HepG2 (cell line): ENCODE measurements at regions not wholly inside any gene's neighbourhood (a gene's known extent, or its start where the extent isn't known, plus 50 kb on each side); places are given as distances from the start of the nearest gene placed in this dataset.

Experiments used
- ARID4A ChIP-seq: sonication (generic); formaldehyde crosslinking; IDR thresholded peaks from 2 replicates; pipeline ENCODE4 v1.5.0; 2020; ENCODE audit warnings: mild to moderate bottlenecking, missing genetic modification reagents, borderline replicate concordance
- ATF5 ChIP-seq: sonication (generic); formaldehyde crosslinking; IDR thresholded peaks from 2 replicates; pipeline ENCODE4 v1.4.0; 2020; ENCODE audit warnings: mild to moderate bottlenecking, low read depth, missing genetic modification reagents
- CBX5 ChIP-seq: sonication (generic); formaldehyde crosslinking; IDR thresholded peaks from 2 replicates; pipeline ENCODE4 v1.4.0; 2020; ENCODE audit warnings: missing genetic modification reagents, borderline replicate concordance
- CCDC6 ChIP-seq: sonication (generic); formaldehyde crosslinking; IDR thresholded peaks from 2 replicates; pipeline ENCODE4 v1.8.1; 2022; ENCODE audit warnings: mild to moderate bottlenecking, missing genetic modification reagents, moderate library complexity
- FLYWCH1 ChIP-seq: sonication (generic); formaldehyde crosslinking; IDR thresholded peaks from 2 replicates; pipeline ENCODE4 v1.8.1; 2023; ENCODE audit warnings: mild to moderate bottlenecking, missing genetic modification reagents
- RFXAP ChIP-seq: sonication (generic); formaldehyde crosslinking; IDR thresholded peaks from 2 replicates; pipeline ENCODE4 v1.4.0; 2020; ENCODE audit warnings: missing genetic modification reagents, borderline replicate concordance
- ZFYVE20 ChIP-seq: sonication (generic); formaldehyde crosslinking; IDR thresholded peaks from 2 replicates; pipeline ENCODE4 v1.8.0; 2023; ENCODE audit warnings: low read depth, mild to moderate bottlenecking, moderate library complexity, missing genetic modification reagents, borderline replicate concordance
- ZMYM2 ChIP-seq: sonication (generic); formaldehyde crosslinking; IDR thresholded peaks from 2 replicates; pipeline ENCODE4 v1.8.0; 2022; ENCODE audit warnings: mild to moderate bottlenecking, missing genetic modification reagents
- ZNF34 ChIP-seq: sonication (generic); formaldehyde crosslinking; IDR thresholded peaks from 2 replicates; pipeline ENCODE4 v1.4.0; 2020; ENCODE audit warnings: mild to moderate bottlenecking, missing genetic modification reagents, borderline replicate concordance
- ZNF414 ChIP-seq: sonication (generic); formaldehyde crosslinking; IDR thresholded peaks from 2 replicates; pipeline ENCODE4 v1.5.0; 2020; ENCODE audit warnings: missing genetic modification reagents
- ZNF460 ChIP-seq: sonication (generic); formaldehyde crosslinking; IDR thresholded peaks from 2 replicates; pipeline ENCODE4 v1.5.1; 2020; ENCODE audit warnings: missing genetic modification reagents, mild to moderate bottlenecking, borderline replicate concordance
- ZNF598 ChIP-seq: sonication (generic); formaldehyde crosslinking; IDR thresholded peaks from 2 replicates; pipeline ENCODE4 v1.5.1; 2020; ENCODE audit warnings: mild to moderate bottlenecking, missing genetic modification reagents, borderline replicate concordance
- ZNF720 ChIP-seq: sonication (generic); formaldehyde crosslinking; IDR thresholded peaks from 2 replicates; pipeline ENCODE4 v1.4.0; 2020; ENCODE audit warnings: missing genetic modification reagents
- TF ChIP-seq, protein P1 (sequence below): sonication (generic); formaldehyde crosslinking; IDR thresholded peaks from 2 replicates; pipeline ENCODE4 v1.4.0; 2020; ENCODE audit warnings: mild to moderate bottlenecking, missing genetic modification reagents
- TF ChIP-seq, protein P2 (sequence below): sonication (generic); formaldehyde crosslinking; IDR thresholded peaks from 2 replicates; pipeline ENCODE4 v1.8.0; 2022; ENCODE audit warnings: mild to moderate bottlenecking, missing genetic modification reagents, moderate library complexity
- TF ChIP-seq, protein P3 (sequence below): sonication (generic); formaldehyde crosslinking; IDR thresholded peaks from 2 replicates; pipeline ENCODE4 v1.4.0; 2020; ENCODE audit warnings: missing genetic modification reagents

DNA sequence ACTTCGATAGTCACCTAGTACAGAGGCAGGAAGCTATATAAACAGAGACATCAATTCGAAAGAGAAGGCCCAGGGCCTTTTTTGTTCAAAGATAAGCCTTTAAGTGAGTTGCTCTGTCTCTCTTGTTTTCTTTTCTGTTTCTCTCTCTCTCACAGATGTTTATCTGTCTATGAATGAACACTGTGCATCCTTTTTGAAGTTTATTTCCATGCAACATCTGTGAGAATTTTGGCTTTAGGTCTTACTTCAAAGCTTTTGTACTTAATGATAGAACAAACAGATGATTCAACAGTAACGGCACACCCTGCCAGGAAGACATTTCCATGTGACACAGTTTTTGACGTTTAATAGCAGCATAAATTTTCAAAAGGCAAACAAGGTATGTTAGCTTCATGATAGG lies 1413.1 kb upstream of the CDH6 start (continued):
- no peak for TF ChIP-seq ARID4A (CRISPR knock-in tag)
- TF ChIP-seq, protein P1, sequence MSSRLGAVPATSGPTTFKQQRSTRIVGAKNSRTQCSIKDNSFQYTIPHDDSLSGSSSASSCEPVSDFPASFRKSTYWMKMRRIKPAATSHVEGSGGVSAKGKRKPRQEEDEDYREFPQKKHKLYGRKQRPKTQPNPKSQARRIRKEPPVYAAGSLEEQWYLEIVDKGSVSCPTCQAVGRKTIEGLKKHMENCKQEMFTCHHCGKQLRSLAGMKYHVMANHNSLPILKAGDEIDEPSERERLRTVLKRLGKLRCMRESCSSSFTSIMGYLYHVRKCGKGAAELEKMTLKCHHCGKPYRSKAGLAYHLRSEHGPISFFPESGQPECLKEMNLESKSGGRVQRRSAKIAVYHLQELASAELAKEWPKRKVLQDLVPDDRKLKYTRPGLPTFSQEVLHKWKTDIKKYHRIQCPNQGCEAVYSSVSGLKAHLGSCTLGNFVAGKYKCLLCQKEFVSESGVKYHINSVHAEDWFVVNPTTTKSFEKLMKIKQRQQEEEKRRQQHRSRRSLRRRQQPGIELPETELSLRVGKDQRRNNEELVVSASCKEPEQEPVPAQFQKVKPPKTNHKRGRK (CRISPR knock-in tag) = no peak
- TF ChIP-seq ZNF34 (CRISPR knock-in tag) = no peak
- no peak for TF ChIP-seq ZNF598 (CRISPR knock-in tag)
- TF ChIP-seq ZNF414 (CRISPR knock-in tag) = no peak
- no peak for TF ChIP-seq ZFYVE20
- TF ChIP-seq, protein P2, sequence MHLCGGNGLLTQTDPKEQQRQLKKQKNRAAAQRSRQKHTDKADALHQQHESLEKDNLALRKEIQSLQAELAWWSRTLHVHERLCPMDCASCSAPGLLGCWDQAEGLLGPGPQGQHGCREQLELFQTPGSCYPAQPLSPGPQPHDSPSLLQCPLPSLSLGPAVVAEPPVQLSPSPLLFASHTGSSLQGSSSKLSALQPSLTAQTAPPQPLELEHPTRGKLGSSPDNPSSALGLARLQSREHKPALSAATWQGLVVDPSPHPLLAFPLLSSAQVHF (CRISPR knock-in tag) = no peak
- no peak for TF ChIP-seq ZNF720 (CRISPR knock-in tag)
- no peak for TF ChIP-seq CCDC6 (CRISPR knock-in tag)
- TF ChIP-seq ZMYM2 (CRISPR knock-in tag) = no peak
- TF ChIP-seq FLYWCH1 (CRISPR knock-in tag) = no peak
- no peak for TF ChIP-seq CBX5 (CRISPR knock-in tag)
- TF ChIP-seq, protein P3, sequence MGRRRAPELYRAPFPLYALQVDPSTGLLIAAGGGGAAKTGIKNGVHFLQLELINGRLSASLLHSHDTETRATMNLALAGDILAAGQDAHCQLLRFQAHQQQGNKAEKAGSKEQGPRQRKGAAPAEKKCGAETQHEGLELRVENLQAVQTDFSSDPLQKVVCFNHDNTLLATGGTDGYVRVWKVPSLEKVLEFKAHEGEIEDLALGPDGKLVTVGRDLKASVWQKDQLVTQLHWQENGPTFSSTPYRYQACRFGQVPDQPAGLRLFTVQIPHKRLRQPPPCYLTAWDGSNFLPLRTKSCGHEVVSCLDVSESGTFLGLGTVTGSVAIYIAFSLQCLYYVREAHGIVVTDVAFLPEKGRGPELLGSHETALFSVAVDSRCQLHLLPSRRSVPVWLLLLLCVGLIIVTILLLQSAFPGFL (CRISPR knock-in tag) = no peak
- no peak for TF ChIP-seq RFXAP (CRISPR knock-in tag)
- no peak for TF ChIP-seq ATF5 (CRISPR knock-in tag)
- TF ChIP-seq ZNF460 (CRISPR knock-in tag) = no peak
